SU-DHL-6 (cell line): ENCODE measurements at regions not wholly inside any gene's neighbourhood (a gene's known extent, or its start where the extent isn't known, plus 50 kb on each side); places are given as distances from the start of the nearest gene placed in this dataset.

Experiments used
- H2AFZ ChIP-seq: fragments of 200-600 bp; sonication (generic); 2 replicates; pipeline ENCODE4 v1.6.1; 2014; ENCODE audit warnings: low read depth, mild to moderate bottlenecking, moderate library complexity, mixed read lengths, antibody characterized with exemption, low read length; ENCODE audit not compliant: severe bottlenecking
- H3F3A ChIP-seq: fragments of 200-600 bp; shearing (Covaris generic); 2 replicates; pipeline ENCODE4 v1.6.0; 2016; ENCODE audit warnings: antibody characterized with exemption, mild to moderate bottlenecking; ENCODE audit not compliant: insufficient read depth
- H3K27ac ChIP-seq: fragments of 200-600 bp; sonication (generic); 2 replicates; pipeline ENCODE4 v1.5.1; 2016; ENCODE audit warnings: low read depth, mild to moderate bottlenecking, low read length, moderate library complexity, mixed read lengths
- H3K27me3 ChIP-seq: fragments of 200-600 bp; sonication (generic), shearing (Covaris generic); 2 replicates; pipeline ENCODE4 v1.6.0; 2014; ENCODE audit warnings: mild to moderate bottlenecking, low read length
- H3K36me3 ChIP-seq: fragments of 200-600 bp; sonication (generic); 2 replicates; pipeline ENCODE4 v1.6.1; 2014; ENCODE audit warnings: mild to moderate bottlenecking, low read length, mixed read lengths
- H3K4me2 ChIP-seq: fragments of 300-600, 200-600 bp; shearing (Covaris generic), sonication (generic); 2 replicates; pipeline ENCODE4 v1.6.0; 2014; ENCODE audit warnings: low read length, low read depth, mild to moderate bottlenecking; ENCODE audit not compliant: poor library complexity, severe bottlenecking
- H3K4me3 ChIP-seq: fragments of 200-600 bp; sonication (generic); 2 replicates; pipeline ENCODE4 v1.5.1; 2014; ENCODE audit warnings: antibody characterized with exemption, low read length, mild to moderate bottlenecking, mixed read lengths; ENCODE audit not compliant: insufficient read depth, poor library complexity, severe bottlenecking
- H3K79me2 ChIP-seq: fragments of 200-600 bp; sonication (generic); 2 replicates; pipeline ENCODE4 v1.6.1; 2014; ENCODE audit warnings: mild to moderate bottlenecking, low read length, moderate library complexity; ENCODE audit not compliant: insufficient read depth
- H3K9ac ChIP-seq: fragments of 200-600 bp; sonication (generic); 2 replicates; pipeline ENCODE4 v1.7.0; 2014; ENCODE audit warnings: mild to moderate bottlenecking, low read length
- H3K9me2 ChIP-seq: fragments of 200-600 bp; sonication (generic); replicated peaks from 2 replicates; pipeline ENCODE4 v1.6.1; 2014; ENCODE audit warnings: low read length; ENCODE audit not compliant: insufficient read depth
- H3K9me3 ChIP-seq: fragments of 200-600 bp; sonication (generic); 2 replicates; pipeline ENCODE4 v1.6.1; 2014; ENCODE audit warnings: low read length, mixed read lengths; ENCODE audit not compliant: insufficient read depth
- H4K20me1 ChIP-seq: fragments of 200-600 bp; sonication (generic); 2 replicates; pipeline ENCODE4 v1.6.1; 2014; ENCODE audit warnings: low read depth, mild to moderate bottlenecking, antibody characterized with exemption, low read length, moderate library complexity, mixed read lengths
- EZH2phosphoT487 ChIP-seq: fragments of 200-600 bp; sonication (generic), shearing (Covaris generic); conservative IDR thresholded peaks from 2 replicates; pipeline ENCODE4 v1.6.1; 2018; ENCODE audit warnings: mild to moderate bottlenecking, antibody characterized with exemption, low read length, moderate library complexity, mixed read lengths
- TF ChIP-seq, protein P1 (sequence below): fragments of 200-600 bp; sonication (generic); IDR thresholded peaks from one replicate; pipeline ENCODE4 v1.5.1; 2017; ENCODE audit warnings: antibody characterized with exemption, mild to moderate bottlenecking, low read length, moderate library complexity; ENCODE audit not compliant: insufficient read depth, poor library complexity, severe bottlenecking

GRCh38 chrX:28135378-28136047 is 154.3 kb upstream of the DCAF8L1 start:
- Histone ChIP-seq H3F3A (no peaks in the 10 kb centered on the region), H3K9ac (no peak overlapping the region), H3K79me2 (no peaks in the 10 kb centered on the region), H4K20me1 (no peaks in the 10 kb centered on the region), H3K4me3 (no peak overlapping the region), H3K9me2 (no peaks in the 10 kb centered on the region), H3K27ac (no peak overlapping the region), H3K36me3 (no peaks in the 10 kb centered on the region), H2AFZ (no peak overlapping the region), H3K4me2 (no peak overlapping the region), H3K9me3 (no peaks in the 10 kb centered on the region), H3K27me3 (no peaks in the 10 kb centered on the region)
- TF ChIP-seq, protein P1, sequence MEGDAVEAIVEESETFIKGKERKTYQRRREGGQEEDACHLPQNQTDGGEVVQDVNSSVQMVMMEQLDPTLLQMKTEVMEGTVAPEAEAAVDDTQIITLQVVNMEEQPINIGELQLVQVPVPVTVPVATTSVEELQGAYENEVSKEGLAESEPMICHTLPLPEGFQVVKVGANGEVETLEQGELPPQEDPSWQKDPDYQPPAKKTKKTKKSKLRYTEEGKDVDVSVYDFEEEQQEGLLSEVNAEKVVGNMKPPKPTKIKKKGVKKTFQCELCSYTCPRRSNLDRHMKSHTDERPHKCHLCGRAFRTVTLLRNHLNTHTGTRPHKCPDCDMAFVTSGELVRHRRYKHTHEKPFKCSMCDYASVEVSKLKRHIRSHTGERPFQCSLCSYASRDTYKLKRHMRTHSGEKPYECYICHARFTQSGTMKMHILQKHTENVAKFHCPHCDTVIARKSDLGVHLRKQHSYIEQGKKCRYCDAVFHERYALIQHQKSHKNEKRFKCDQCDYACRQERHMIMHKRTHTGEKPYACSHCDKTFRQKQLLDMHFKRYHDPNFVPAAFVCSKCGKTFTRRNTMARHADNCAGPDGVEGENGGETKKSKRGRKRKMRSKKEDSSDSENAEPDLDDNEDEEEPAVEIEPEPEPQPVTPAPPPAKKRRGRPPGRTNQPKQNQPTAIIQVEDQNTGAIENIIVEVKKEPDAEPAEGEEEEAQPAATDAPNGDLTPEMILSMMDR: no peak
- TF ChIP-seq EZH2phosphoT487: no peak

- H3K9me3 ChIP-seq: no peaks in the 10 kb centered on the region
- no peaks in the 10 kb centered on the region for H3K36me3 ChIP-seq
- no peak overlapping the region for H3K4me2 ChIP-seq
- no peaks in the 10 kb centered on the region for H3K79me2 ChIP-seq
- H3K9ac ChIP-seq: no peak overlapping the region
- H3K27me3 ChIP-seq: no peaks in the 10 kb centered on the region
- H2AFZ ChIP-seq: no peak overlapping the region
- TF ChIP-seq, protein P1: no peak
- TF ChIP-seq EZH2phosphoT487: no peak
- H4K20me1 ChIP-seq: no peaks in the 10 kb centered on the region
- H3K9me2 ChIP-seq: no peaks in the 10 kb centered on the region
- no peaks in the 10 kb centered on the region for H3F3A ChIP-seq
- no peak overlapping the region for H3K4me3 ChIP-seq
- H3K27ac ChIP-seq: no peak overlapping the region
Measured at GRCh38 chrX:28133763-28134162, 152.5 kb upstream of the DCAF8L1 start.

GRCh38 chrX:28127662-28128061 is 146.4 kb upstream of the DCAF8L1 start:
- no peak overlapping the region for H3K9ac ChIP-seq
- no peak overlapping the region for H3K4me3 ChIP-seq
- H3F3A ChIP-seq: no peaks in the 10 kb centered on the region
- H4K20me1 ChIP-seq: no peaks in the 10 kb centered on the region
- no peak for TF ChIP-seq EZH2phosphoT487
- TF ChIP-seq, protein P1: no peak
- H3K9me3 ChIP-seq: no peaks in the 10 kb centered on the region
- no peak overlapping the region for H3K27ac ChIP-seq
- H3K9me2 ChIP-seq: no peaks in the 10 kb centered on the region
- H3K4me2 ChIP-seq: no peak overlapping the region
- no peak overlapping the region for H2AFZ ChIP-seq
- no peaks in the 10 kb centered on the region for H3K27me3 ChIP-seq
- H3K36me3 ChIP-seq: no peaks in the 10 kb centered on the region
- H3K79me2 ChIP-seq: no peaks in the 10 kb centered on the region
